Activated T-cell treated with anti-CD3 and anti-CD28 coated beads, Interleukin-2, amount 50 U/mL, for 4 hours (primary cell): ENCODE measurements at regions not wholly inside any gene's neighbourhood (a gene's known extent, or its start where the extent isn't known, plus 50 kb on each side); places are given as distances from the start of the nearest gene placed in this dataset.
A peak's percentile ranks its signal among the peaks of the same experiment; 100 is the strongest.

Experiments
- ATAC-seq, 2 donors: fragments of 200-7000 bp; cut with Tn5 transposase; one replicate each; pipeline ENCODE4 v1.10.0; 2021
- DNase-seq: peaks from one replicate; pipeline ENCODE4 v3.0.0-alpha.2; 2020
- H3K27me3 Mint-ChIP-seq: one replicate; pipeline ENCODE4 v1.8.0; 2021; ENCODE audit warnings: low read depth, mixed read lengths
- H3K36me3 Mint-ChIP-seq: one replicate; pipeline ENCODE4 v1.8.0; 2022; ENCODE audit warnings: mixed read lengths; ENCODE audit not compliant: insufficient read depth
- H3K4me1 Mint-ChIP-seq: one replicate; pipeline ENCODE4 v1.8.0; 2021; ENCODE audit warnings: low read depth, mixed read lengths
- H3K4me3 Mint-ChIP-seq: one replicate; pipeline ENCODE4 v1.8.0; 2021; ENCODE audit warnings: mild to moderate bottlenecking, moderate library complexity, mixed read lengths
- H3K9me3 Mint-ChIP-seq: one replicate; pipeline ENCODE4 v1.8.0; 2021; ENCODE audit warnings: mixed read lengths

GRCh38 chrX:30971774-30972603, 82.9 kb upstream of the TAB3 start:
- H3K4me1 Mint-ChIP-seq = peaks cover 13% of the 10 kb centered on the region

GRCh38 chrX:30967516-30967915, 78.5 kb upstream of the TAB3 start:
- ATAC-seq (no peak), DNase-seq (no peak)
- Mint-ChIP-seq H3K27me3 (peaks cover 2% of the 10 kb centered on the region), H3K4me3 (no peak overlapping the region), H3K36me3 (no peaks in the 10 kb centered on the region), H3K4me1 (peaks cover 6% of the 10 kb centered on the region), H3K9me3 (no peaks in the 10 kb centered on the region)

More at GRCh38 chrX:30971774-30972603, 82.9 kb upstream of the TAB3 start:
- peak overlapping the region; percentile 76 for H3K4me3 Mint-ChIP-seq
- no peaks in the 10 kb centered on the region for H3K9me3 Mint-ChIP-seq
- DNase-seq (no peak), ATAC-seq (peak in 1 of 2 donors; percentile 81)
- H3K27me3 Mint-ChIP-seq = peaks cover 2% of the 10 kb centered on the region
- H3K36me3 Mint-ChIP-seq = no peaks in the 10 kb centered on the region

GRCh38 chrX:30965767-30966166, 76.7 kb upstream of the TAB3 start:
- no peaks in the 10 kb centered on the region for H3K36me3 Mint-ChIP-seq

GRCh38 chrX:30961387-30962174, 72.5 kb upstream of the TAB3 start:
- Mint-ChIP-seq H3K4me3 (no peak overlapping the region), H3K4me1 (no peaks in the 10 kb centered on the region), H3K9me3 (no peaks in the 10 kb centered on the region), H3K36me3 (no peaks in the 10 kb centered on the region), H3K27me3 (no peaks in the 10 kb centered on the region)
- DNase-seq (no peak), ATAC-seq (no peak)

More at GRCh38 chrX:30965767-30966166, 76.7 kb upstream of the TAB3 start:
- peaks cover 2% of the 10 kb centered on the region for H3K27me3 Mint-ChIP-seq
- H3K9me3 Mint-ChIP-seq = no peaks in the 10 kb centered on the region
- no peaks in the 10 kb centered on the region for H3K4me1 Mint-ChIP-seq
- DNase-seq = no peak
- no peak overlapping the region for H3K4me3 Mint-ChIP-seq
- ATAC-seq = no peak

GRCh38 chrX:30957753-30958152, 68.7 kb upstream of the TAB3 start:
- DNase-seq (no peak), ATAC-seq (no peak)
- H3K4me3 Mint-ChIP-seq = no peak overlapping the region
- no peaks in the 10 kb centered on the region for H3K36me3 Mint-ChIP-seq
- no peaks in the 10 kb centered on the region for H3K4me1 Mint-ChIP-seq
- no peaks in the 10 kb centered on the region for H3K9me3 Mint-ChIP-seq
- H3K27me3 Mint-ChIP-seq = no peaks in the 10 kb centered on the region

GRCh38 chrX:30955687-30956086, 66.6 kb upstream of the TAB3 start:
- H3K4me1 Mint-ChIP-seq = no peaks in the 10 kb centered on the region
- H3K36me3 Mint-ChIP-seq = no peaks in the 10 kb centered on the region
- no peak for ATAC-seq
- H3K4me3 Mint-ChIP-seq = no peak overlapping the region
- H3K27me3 Mint-ChIP-seq = no peaks in the 10 kb centered on the region
- H3K9me3 Mint-ChIP-seq = no peaks in the 10 kb centered on the region
- DNase-seq = no peak

- no peak for DNase-seq
- no peak for ATAC-seq
- Mint-ChIP-seq H3K9me3 (no peaks in the 10 kb centered on the region), H3K36me3 (no peaks in the 10 kb centered on the region), H3K27me3 (no peaks in the 10 kb centered on the region), H3K4me1 (no peaks in the 10 kb centered on the region), H3K4me3 (no peak overlapping the region)
Observed at GRCh38 chrX:30951003-30951402, 61.9 kb upstream of the TAB3 start.

- Mint-ChIP-seq H3K27me3 (no peaks in the 10 kb centered on the region), H3K36me3 (no peaks in the 10 kb centered on the region), H3K9me3 (no peaks in the 10 kb centered on the region), H3K4me1 (no peaks in the 10 kb centered on the region), H3K4me3 (no peak overlapping the region)
- no peak for DNase-seq
- ATAC-seq = no peak
Observed at GRCh38 chrX:30950391-30950790, 61.3 kb upstream of the TAB3 start.

- Mint-ChIP-seq H3K27me3 (no peaks in the 10 kb centered on the region), H3K9me3 (no peaks in the 10 kb centered on the region), H3K4me1 (no peaks in the 10 kb centered on the region), H3K4me3 (no peak overlapping the region), H3K36me3 (no peaks in the 10 kb centered on the region)
- no peak for DNase-seq
- ATAC-seq = no peak
Observed at GRCh38 chrX:30949554-30949953, 60.5 kb upstream of the TAB3 start.

GRCh38 chrX:30948626-30949025, 59.6 kb upstream of the TAB3 start:
- no peak for ATAC-seq
- Mint-ChIP-seq H3K4me3 (no peak overlapping the region), H3K4me1 (no peaks in the 10 kb centered on the region), H3K27me3 (no peaks in the 10 kb centered on the region), H3K9me3 (no peaks in the 10 kb centered on the region), H3K36me3 (no peaks in the 10 kb centered on the region)
- DNase-seq = no peak

- no peaks in the 10 kb centered on the region for H3K27me3 Mint-ChIP-seq
- H3K4me1 Mint-ChIP-seq = no peaks in the 10 kb centered on the region
- ATAC-seq = no peak
- no peak overlapping the region for H3K4me3 Mint-ChIP-seq
- no peaks in the 10 kb centered on the region for H3K36me3 Mint-ChIP-seq
- no peak for DNase-seq
- no peaks in the 10 kb centered on the region for H3K9me3 Mint-ChIP-seq
Observed at GRCh38 chrX:30948051-30948450, 59.0 kb upstream of the TAB3 start.

GRCh38 chrX:30943984-30944383, 54.9 kb upstream of the TAB3 start:
- no peak overlapping the region for H3K4me3 Mint-ChIP-seq
- H3K4me1 Mint-ChIP-seq = no peaks in the 10 kb centered on the region
- DNase-seq (no peak), ATAC-seq (no peak)
- no peaks in the 10 kb centered on the region for H3K9me3 Mint-ChIP-seq
- no peaks in the 10 kb centered on the region for H3K36me3 Mint-ChIP-seq
- peaks cover 4% of the 10 kb centered on the region for H3K27me3 Mint-ChIP-seq

GRCh38 chrX:30941898-30942297, 52.8 kb upstream of the TAB3 start:
- no peak overlapping the region for H3K4me3 Mint-ChIP-seq
- no peak for DNase-seq
- H3K9me3 Mint-ChIP-seq = no peaks in the 10 kb centered on the region
- ATAC-seq = no peak
- H3K4me1 Mint-ChIP-seq = no peaks in the 10 kb centered on the region
- no peaks in the 10 kb centered on the region for H3K36me3 Mint-ChIP-seq
- peaks cover 4% of the 10 kb centered on the region for H3K27me3 Mint-ChIP-seq

GRCh38 chrX:30939928-30940327, 50.9 kb upstream of the TAB3 start:
- Mint-ChIP-seq H3K36me3 (no peaks in the 10 kb centered on the region), H3K9me3 (no peaks in the 10 kb centered on the region), H3K27me3 (peaks cover 4% of the 10 kb centered on the region), H3K4me3 (no peak overlapping the region), H3K4me1 (no peaks in the 10 kb centered on the region)
- ATAC-seq (no peak), DNase-seq (no peak)
